Activated CD8-positive, alpha-beta T cell treated with anti-CD3 and anti-CD28 coated beads for 36 hours (primary cell): ENCODE measurements at regions not wholly inside any gene's neighbourhood (a gene's known extent, or its start where the extent isn't known, plus 50 kb on each side); places are given as distances from the start of the nearest gene placed in this dataset.

Source experiments
- ATAC-seq: fragments of 200-7000 bp; cut with Tn5 transposase; one replicate; pipeline ENCODE4 v1.10.0; 2021; ENCODE audit warnings: mild to moderate bottlenecking, moderate library complexity
- CTCF ChIA-PET: fragments of 350-600 bp; sonication (Branson Sonifier 250); formaldehyde crosslinking; loops from one replicate; lab custom pipeline; 2021; ENCODE audit warnings: antibody characterized with exemption; lab: Charles Lee
- POLR2A ChIA-PET: fragments of 350-600 bp; sonication (Branson Sonifier 250); formaldehyde crosslinking; loops from one replicate; lab custom pipeline; 2021; ENCODE audit warnings: antibody characterized with exemption; lab: Charles Lee
- DNase-seq: peaks from one replicate; pipeline ENCODE4 v3.0.0-alpha.2; 2020
- H3K27ac Mint-ChIP-seq: one replicate; pipeline ENCODE4 v1.8.0; 2021; ENCODE audit warnings: mild to moderate bottlenecking, mixed read lengths
- H3K27me3 Mint-ChIP-seq: one replicate; pipeline ENCODE4 v1.8.0; 2021; ENCODE audit warnings: mixed read lengths
- H3K36me3 Mint-ChIP-seq: one replicate; pipeline ENCODE4 v1.8.0; 2021; ENCODE audit warnings: low read depth, mixed read lengths
- H3K4me1 Mint-ChIP-seq: one replicate; pipeline ENCODE4 v1.8.0; 2021; ENCODE audit warnings: low read depth, mixed read lengths
- H3K4me3 Mint-ChIP-seq: one replicate; pipeline ENCODE4 v1.8.0; 2021; ENCODE audit warnings: mild to moderate bottlenecking, moderate library complexity, mixed read lengths
- H3K9me3 Mint-ChIP-seq: one replicate; pipeline ENCODE4 v1.8.0; 2021; ENCODE audit warnings: mixed read lengths
- intact Hi-C: fragments of 100-400 bp; cut with micrococcal nuclease; formaldehyde crosslinking; loops from one replicate; pipeline ENCODE4 v1.10.0; 2022
- TF ChIP-seq, protein P1 (sequence below): fragments of 200-600 bp; IDR thresholded peaks from one replicate; pipeline ENCODE4 v1.8.0; 2022; ENCODE audit warnings: antibody characterized with exemption, mild to moderate bottlenecking

DNA sequence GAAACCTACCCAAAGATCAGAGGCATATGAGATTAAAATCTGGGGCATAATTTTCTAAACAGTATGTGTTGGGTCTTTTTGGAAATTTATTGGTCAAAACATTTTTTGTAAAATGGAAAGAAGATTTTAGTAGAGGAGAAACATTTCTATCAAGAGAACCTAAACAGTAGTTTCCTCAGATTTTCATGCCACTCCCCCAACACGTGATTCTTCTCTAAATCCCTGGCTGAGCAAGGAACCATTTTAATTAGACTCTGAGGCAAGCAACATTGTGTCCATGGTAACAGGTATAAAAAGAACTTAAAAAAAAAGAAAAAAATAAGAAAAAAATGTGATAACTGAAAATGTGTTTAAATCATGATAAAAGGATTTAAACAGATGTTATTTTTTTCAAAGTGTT is 1105.2 kb upstream of the ZEB2 start:
- ATAC-seq (no peak), DNase-seq (no peak)
- intact Hi-C loops: no loop called here
- no peak overlapping the region for H3K4me3 Mint-ChIP-seq
- no peaks in the 10 kb centered on the region for H3K9me3 Mint-ChIP-seq
- no peak overlapping the region for H3K27ac Mint-ChIP-seq
- ChIA-PET CTCF (no interaction called here), POLR2A (no interaction called here)
- TF ChIP-seq, protein P1, sequence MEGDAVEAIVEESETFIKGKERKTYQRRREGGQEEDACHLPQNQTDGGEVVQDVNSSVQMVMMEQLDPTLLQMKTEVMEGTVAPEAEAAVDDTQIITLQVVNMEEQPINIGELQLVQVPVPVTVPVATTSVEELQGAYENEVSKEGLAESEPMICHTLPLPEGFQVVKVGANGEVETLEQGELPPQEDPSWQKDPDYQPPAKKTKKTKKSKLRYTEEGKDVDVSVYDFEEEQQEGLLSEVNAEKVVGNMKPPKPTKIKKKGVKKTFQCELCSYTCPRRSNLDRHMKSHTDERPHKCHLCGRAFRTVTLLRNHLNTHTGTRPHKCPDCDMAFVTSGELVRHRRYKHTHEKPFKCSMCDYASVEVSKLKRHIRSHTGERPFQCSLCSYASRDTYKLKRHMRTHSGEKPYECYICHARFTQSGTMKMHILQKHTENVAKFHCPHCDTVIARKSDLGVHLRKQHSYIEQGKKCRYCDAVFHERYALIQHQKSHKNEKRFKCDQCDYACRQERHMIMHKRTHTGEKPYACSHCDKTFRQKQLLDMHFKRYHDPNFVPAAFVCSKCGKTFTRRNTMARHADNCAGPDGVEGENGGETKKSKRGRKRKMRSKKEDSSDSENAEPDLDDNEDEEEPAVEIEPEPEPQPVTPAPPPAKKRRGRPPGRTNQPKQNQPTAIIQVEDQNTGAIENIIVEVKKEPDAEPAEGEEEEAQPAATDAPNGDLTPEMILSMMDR: no peak
- no peaks in the 10 kb centered on the region for H3K4me1 Mint-ChIP-seq
- no peaks in the 10 kb centered on the region for H3K36me3 Mint-ChIP-seq
- H3K27me3 Mint-ChIP-seq: no peaks in the 10 kb centered on the region

DNA sequence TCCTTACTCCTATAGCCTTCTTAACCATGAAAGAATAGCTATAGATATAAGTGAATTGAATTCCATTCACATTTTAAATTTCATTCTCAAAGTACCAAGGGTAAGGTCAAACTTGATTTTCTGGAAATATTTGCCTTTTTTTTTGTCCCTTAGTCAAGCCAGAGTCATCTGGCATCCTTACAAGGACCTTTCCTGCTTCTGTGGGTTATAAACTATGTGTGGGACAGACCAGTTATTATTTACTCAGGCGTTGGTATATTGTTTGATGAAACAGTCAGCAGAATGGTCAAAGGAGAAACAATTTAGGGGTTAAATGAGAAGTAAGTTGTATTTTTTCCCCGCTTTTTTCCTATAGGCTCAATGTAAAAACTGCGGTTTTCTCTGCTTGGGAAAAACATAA is 1103.2 kb upstream of the ZEB2 start:
- no peaks in the 10 kb centered on the region for H3K36me3 Mint-ChIP-seq
- POLR2A ChIA-PET: no interaction called here
- no peaks in the 10 kb centered on the region for H3K27me3 Mint-ChIP-seq
- no peaks in the 10 kb centered on the region for H3K4me1 Mint-ChIP-seq
- H3K9me3 Mint-ChIP-seq: no peaks in the 10 kb centered on the region
- DNase-seq (no peak), ATAC-seq (no peak)
- intact Hi-C loops: no loop called here
- H3K27ac Mint-ChIP-seq: no peak overlapping the region
- H3K4me3 Mint-ChIP-seq: no peak overlapping the region
- CTCF ChIA-PET: no interaction called here
- TF ChIP-seq, protein P1: no peak

DNA sequence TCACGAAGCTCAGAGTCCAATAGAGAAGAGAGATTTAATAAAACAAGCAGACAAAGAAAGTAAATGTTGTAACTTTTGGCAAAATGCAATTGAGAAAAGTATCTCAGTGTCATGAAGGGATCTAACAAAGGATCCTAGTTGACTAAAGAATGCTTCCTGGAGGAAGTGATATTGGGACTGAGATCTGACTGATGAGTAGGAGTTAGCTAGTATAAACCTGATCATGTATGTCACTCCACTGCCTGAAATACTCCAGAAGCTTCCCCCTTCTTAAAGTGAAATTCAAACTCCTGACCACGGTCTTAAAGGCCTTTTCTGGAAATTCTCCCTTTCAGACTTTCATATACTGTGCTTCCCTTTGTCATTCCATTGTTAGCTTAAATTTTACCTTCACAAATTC is 1102.4 kb upstream of the ZEB2 start:
- CTCF ChIA-PET: no interaction called here
- H3K27ac Mint-ChIP-seq: no peak overlapping the region
- DNase-seq (no peak), ATAC-seq (no peak)
- no peak overlapping the region for H3K4me3 Mint-ChIP-seq
- no peaks in the 10 kb centered on the region for H3K9me3 Mint-ChIP-seq
- no peaks in the 10 kb centered on the region for H3K4me1 Mint-ChIP-seq
- TF ChIP-seq, protein P1: no peak
- no peaks in the 10 kb centered on the region for H3K27me3 Mint-ChIP-seq
- no peaks in the 10 kb centered on the region for H3K36me3 Mint-ChIP-seq
- intact Hi-C loops: no loop called here
- POLR2A ChIA-PET: no interaction called here

DNA sequence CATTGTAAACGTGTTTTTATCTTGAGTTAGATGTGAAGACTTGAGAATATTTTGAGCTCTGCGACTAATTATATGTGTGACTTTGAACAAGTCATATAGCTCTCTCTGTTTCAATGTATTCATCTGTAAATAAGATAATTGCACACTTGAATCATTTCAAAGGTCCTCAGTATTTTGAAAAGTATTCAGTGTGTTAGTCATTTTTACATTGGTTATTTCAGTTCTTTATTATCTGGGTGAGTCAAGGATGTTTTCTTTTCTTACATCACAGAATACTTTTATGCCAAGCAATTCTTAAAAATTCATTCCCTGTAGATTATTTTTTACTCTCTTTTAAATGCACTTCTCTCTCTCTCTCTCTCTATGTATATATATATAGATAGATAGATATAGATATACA is 1098.0 kb upstream of the ZEB2 start:
- no peak overlapping the region for H3K4me3 Mint-ChIP-seq
- ChIA-PET POLR2A (no interaction called here), CTCF (no interaction called here)
- intact Hi-C loops: no loop called here
- no peak for DNase-seq
- no peaks in the 10 kb centered on the region for H3K4me1 Mint-ChIP-seq
- no peaks in the 10 kb centered on the region for H3K27me3 Mint-ChIP-seq
- H3K9me3 Mint-ChIP-seq: no peaks in the 10 kb centered on the region
- H3K27ac Mint-ChIP-seq: no peak overlapping the region
- no peak for ATAC-seq
- TF ChIP-seq, protein P1: no peak
- H3K36me3 Mint-ChIP-seq: no peaks in the 10 kb centered on the region

DNA sequence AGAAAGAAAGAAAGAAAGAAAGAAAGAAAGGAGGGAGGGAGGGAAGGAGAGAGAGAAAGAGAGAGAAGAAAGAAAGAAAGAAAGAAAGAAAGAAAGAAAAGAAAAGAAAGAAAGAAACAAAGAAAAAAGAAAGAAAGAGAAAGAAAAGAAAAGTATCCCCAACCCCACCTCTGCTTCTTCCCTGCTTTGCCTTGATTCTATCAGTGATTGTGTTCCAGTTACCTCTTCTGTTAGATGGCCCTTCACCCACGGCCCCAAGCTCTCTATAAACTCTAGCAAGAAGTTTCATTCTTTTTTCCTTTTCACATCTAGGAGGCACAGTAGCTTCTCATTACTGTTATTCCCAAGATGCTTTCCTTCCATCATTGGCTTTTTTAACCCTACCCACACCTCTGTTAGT is 1097.5 kb upstream of the ZEB2 start:
- Mint-ChIP-seq H3K4me3 (no peak overlapping the region), H3K27ac (no peak overlapping the region), H3K36me3 (no peaks in the 10 kb centered on the region), H3K4me1 (no peaks in the 10 kb centered on the region), H3K9me3 (no peaks in the 10 kb centered on the region), H3K27me3 (no peaks in the 10 kb centered on the region)
- DNase-seq (no peak), ATAC-seq (no peak)
- ChIA-PET POLR2A (no interaction called here), CTCF (no interaction called here)
- TF ChIP-seq, protein P1: no peak
- intact Hi-C loops: no loop called here
